LNCAP (cell line): ENCODE measurements at regions not wholly inside any gene's neighbourhood (a gene's known extent, or its start where the extent isn't known, plus 50 kb on each side); places are given as distances from the start of the nearest gene placed in this dataset.

ENCODE experiments used
- TF ChIP-seq, protein P1 (sequence below): fragments of 450-650 bp; IDR thresholded peaks from 2 replicates; pipeline ENCODE4 v1.5.1; 2017; ENCODE audit warnings: mild to moderate bottlenecking

DNA sequence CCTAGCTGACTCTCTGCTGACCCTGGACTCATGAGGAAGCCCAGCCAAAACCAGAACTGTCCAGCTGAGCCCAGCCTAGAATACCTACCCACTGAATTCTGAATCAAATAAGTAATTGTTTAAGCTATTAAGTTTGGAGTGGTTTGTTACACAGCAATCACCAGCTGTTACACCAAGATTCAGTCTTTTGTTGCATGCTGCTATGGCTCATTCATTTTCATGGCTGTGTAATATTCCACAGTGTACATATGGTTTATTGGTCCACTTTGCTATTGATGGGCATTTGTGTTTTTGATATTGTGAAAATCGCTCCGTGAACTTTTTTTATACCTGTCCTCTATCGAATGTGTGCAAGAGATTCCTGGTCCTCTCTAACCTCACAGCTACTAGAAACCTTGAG lies 156.4 kb downstream of the FGF18 start:
- TF ChIP-seq, protein P1, sequence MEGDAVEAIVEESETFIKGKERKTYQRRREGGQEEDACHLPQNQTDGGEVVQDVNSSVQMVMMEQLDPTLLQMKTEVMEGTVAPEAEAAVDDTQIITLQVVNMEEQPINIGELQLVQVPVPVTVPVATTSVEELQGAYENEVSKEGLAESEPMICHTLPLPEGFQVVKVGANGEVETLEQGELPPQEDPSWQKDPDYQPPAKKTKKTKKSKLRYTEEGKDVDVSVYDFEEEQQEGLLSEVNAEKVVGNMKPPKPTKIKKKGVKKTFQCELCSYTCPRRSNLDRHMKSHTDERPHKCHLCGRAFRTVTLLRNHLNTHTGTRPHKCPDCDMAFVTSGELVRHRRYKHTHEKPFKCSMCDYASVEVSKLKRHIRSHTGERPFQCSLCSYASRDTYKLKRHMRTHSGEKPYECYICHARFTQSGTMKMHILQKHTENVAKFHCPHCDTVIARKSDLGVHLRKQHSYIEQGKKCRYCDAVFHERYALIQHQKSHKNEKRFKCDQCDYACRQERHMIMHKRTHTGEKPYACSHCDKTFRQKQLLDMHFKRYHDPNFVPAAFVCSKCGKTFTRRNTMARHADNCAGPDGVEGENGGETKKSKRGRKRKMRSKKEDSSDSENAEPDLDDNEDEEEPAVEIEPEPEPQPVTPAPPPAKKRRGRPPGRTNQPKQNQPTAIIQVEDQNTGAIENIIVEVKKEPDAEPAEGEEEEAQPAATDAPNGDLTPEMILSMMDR: no peak

DNA sequence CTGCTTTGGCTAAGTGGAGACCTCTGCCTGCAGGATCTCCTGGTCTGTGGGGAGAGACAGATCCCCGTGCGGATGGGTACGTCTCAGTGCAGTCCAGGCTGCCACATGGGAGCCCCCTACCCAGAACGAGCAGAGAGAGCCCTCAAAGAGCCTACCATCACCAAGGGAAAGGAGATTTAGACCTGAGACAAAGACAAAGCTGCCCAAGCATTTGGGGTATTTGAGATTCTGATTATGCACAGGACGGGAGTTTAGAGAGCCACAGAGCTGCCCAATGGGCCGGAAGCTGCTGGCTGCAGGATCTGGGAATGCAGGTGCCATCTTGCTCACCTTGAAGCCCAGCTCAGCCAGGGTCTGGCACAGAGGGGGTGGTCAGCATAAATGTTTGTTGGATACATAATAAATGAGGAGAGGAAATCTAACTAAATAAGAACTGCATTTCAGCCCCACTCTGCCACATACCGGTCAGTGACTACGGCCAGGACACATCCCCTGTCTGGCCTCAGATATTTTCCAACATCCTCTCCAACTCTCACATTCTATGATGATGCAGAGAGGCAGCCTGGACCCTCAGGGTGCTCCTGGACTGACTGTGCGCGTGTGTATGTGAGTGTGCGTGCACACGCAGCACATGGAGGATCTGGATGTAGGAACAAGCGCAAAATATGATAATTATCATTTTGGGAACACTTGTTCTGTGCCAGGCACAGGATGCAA lies 157.8 kb downstream of the FGF18 start:
- TF ChIP-seq, protein P1: no peak

DNA sequence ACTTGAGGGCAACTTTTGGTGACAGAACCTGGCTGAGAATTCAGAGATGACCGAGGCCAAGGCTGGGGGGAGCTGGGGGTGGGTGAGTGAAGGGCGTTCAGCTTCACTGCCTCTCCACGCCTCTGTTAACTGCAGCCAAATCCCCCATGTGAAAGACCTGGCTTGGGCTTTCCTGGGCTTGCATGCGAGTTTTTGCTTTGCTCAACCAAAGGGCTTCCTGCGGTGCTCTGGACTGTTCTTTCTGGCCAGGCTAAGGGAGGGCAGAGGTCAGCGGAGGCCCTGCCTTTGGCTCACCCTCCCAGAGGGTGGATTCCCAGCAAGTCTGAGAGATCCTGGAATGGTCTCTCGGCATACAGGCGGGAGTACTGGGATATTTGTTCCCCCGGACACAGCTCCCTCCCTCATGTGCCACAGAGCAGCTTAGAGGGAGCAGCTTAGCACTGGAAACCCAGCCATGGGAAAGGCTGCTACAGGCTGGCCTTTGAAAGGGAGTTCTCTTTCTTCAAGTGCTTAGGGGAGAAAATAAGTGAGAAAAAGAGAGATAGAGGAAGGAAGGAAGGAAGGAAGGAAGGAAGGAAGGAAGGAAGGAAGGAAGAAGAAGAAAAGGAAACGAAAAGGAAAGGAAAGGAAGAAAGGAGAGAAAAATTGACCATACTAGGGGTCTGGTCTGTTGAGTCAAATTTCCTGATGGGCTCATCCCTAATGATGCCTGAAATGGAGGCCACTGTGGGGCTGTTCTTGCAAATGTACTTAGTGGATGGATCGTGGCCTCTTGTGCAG lies 158.8 kb downstream of the FGF18 start:
- TF ChIP-seq, protein P1: no peak

DNA sequence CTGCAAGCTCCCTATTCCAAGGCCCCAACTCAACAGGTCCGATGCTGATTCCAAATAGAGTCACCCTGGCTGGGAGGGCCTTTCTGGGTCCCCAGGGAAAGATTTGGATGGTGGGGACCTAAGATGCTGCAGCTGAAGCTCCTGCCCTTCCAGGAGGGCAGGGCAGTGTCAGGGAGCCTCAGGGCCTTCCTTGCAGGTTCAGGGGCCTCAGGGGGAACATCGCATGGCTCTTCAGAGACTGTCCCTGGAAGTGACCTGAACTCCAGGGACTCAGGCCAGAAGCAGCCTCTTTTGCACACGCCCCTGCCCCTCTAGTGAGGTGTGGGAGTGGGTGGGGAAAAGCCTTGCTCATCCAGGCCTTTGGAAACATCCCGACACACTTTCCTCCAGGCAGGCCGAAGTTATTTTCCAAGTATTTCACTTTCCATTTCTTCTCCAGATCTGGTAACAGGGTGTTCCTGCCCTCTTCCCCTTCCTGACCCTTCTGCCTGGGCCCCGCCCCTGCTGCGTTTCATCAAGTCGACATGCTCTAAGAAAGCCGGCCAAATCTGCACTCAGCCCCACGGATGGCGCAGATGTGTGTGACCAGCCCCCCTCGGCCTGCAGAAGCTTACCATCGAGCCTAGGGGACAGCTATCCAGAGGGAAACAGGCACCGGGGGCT lies 159.5 kb downstream of the FGF18 start:
- TF ChIP-seq, protein P1: no peak

DNA sequence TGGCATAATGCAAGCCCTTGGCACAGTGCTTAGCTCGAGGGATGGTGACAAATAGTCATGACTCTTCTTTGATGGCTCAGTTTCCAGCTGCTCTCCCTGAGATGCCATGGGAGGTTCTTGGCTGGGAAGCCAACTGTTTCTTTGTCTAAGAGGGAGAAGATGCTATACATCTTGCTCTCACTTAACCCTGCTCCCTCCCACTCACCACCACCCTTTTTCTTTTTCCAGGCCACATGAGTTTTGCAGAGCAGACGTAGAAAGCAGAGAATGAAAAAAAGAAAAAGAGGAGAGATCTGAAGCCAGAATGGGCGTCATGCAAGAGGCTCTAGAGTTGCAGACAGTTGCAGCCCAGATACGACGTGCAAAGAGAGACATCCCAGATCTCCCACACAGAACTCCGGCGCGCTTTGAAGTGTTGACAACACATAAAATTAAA lies 160.5 kb downstream of the FGF18 start:
- TF ChIP-seq, protein P1: no peak

DNA sequence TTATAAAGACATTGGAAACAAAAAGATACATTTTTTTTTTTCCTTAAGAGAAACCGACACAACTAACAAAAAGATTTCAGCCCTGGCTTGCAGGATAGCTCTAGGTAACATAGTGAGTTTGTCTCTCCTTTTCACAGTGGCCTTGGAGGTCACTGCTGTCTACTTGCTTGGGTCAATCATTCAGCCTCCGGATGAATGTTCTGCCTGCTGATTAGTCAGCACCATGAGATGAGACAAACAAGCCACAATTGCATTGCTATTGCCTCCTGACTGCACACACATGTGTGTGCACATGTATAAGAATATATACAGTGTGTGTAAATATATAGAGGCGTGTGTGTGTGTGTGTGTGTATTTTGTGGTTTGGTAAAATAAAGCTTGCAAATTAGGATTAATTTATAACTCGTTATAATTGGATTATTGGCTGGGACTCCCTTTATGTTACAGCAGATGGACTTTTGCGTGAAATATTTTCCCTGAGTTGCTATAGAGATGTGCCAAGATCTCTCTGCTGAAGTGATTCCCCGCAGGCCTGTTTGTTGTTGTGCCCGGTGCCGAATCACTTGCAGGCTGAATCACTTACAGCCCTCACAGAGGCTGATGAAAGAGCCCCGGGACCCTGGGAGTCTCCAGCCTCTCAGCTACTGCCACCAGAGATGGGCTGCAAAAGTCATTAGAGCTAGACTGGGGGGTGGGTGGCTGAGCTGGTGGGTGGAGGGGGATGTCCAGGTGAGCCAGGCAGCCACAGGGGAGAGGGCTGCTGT lies 161.2 kb downstream of the FGF18 start:
- TF ChIP-seq, protein P1: no peak

DNA sequence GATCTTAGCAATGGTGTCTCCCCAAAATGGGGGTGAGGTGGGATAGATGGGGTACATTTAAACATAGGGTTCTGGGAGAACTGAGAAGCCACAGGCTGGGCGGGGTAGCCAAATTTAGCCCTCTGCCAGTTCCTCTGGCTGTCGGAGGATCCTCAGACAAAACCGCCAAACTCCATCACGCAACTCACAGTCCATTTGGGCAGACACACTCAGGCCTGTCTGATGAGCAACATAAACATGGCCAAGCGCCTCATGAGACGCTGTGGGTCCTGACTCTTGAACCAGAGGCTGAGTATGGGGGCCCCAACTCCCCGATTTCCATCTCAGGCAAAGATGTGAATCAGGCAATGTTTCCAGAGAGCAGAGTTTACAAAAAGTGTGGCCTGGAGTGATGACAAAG lies 162.3 kb downstream of the FGF18 start:
- TF ChIP-seq, protein P1: no peak
